Lower leg skin (tissue), 3 donors: ENCODE measurements at regions not wholly inside any gene's neighbourhood (a gene's known extent, or its start where the extent isn't known, plus 50 kb on each side); places are given as distances from the start of the nearest gene placed in this dataset.

Experiments
- POLR2A ChIP-seq, 2 donors: fragments of 450-650 bp; IDR thresholded peaks; one replicate each; pipeline ENCODE4 v1.6.1; 2016 to 2017; ENCODE audit warnings: antibody characterized with exemption in 2 of 2, mild to moderate bottlenecking in 1 of 2, moderate library complexity in 1 of 2
- TF ChIP-seq, protein P1 (sequence below), 3 donors: fragments of 450-650 bp; IDR thresholded peaks; one replicate each; pipeline ENCODE4 v1.5.1; 2016; ENCODE audit warnings: antibody characterized with exemption in 3 of 3, mild to moderate bottlenecking in 3 of 3, moderate library complexity in 2 of 3

- TF ChIP-seq, protein P1, sequence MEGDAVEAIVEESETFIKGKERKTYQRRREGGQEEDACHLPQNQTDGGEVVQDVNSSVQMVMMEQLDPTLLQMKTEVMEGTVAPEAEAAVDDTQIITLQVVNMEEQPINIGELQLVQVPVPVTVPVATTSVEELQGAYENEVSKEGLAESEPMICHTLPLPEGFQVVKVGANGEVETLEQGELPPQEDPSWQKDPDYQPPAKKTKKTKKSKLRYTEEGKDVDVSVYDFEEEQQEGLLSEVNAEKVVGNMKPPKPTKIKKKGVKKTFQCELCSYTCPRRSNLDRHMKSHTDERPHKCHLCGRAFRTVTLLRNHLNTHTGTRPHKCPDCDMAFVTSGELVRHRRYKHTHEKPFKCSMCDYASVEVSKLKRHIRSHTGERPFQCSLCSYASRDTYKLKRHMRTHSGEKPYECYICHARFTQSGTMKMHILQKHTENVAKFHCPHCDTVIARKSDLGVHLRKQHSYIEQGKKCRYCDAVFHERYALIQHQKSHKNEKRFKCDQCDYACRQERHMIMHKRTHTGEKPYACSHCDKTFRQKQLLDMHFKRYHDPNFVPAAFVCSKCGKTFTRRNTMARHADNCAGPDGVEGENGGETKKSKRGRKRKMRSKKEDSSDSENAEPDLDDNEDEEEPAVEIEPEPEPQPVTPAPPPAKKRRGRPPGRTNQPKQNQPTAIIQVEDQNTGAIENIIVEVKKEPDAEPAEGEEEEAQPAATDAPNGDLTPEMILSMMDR (IDR thresholded peaks at IDR 0.05): no peak
- TF ChIP-seq POLR2A (IDR thresholded peaks at IDR 0.05): no peak
Observed at GRCh38 chr4:100694467-100694866, 176.6 kb upstream of the EMCN start.
